GM12892 (cell line): ENCODE measurements at regions not wholly inside any gene's neighbourhood (a gene's known extent, or its start where the extent isn't known, plus 50 kb on each side); places are given as distances from the start of the nearest gene placed in this dataset.
A peak's percentile ranks its signal among the peaks of the same experiment; 100 is the strongest.
"Not testable (repeated sequence)": the region's sequence is repeated elsewhere in the genome, so short reads cannot be mapped to it uniquely, and the experiment has no call there.

ENCODE experiments used
- DNase-seq: peaks from one replicate; pipeline ENCODE4 v3.0.0; 2011; ENCODE audit not compliant: insufficient read length
- FAIRE-seq: peaks from 2 replicates; lab custom pipeline; 2011; peaks lifted over from hg19 to GRCh38; lab: Jason Lieb, UNC
- POLR2A ChIP-seq: IDR thresholded peaks from 2 replicates; pipeline ENCODE4 v1.6.1; 2011; ENCODE audit warnings: low read depth, low read length, control low read depth
- POLR2AphosphoS5 ChIP-seq: IDR thresholded peaks from 2 replicates; pipeline ENCODE4 v1.6.1; 2011; ENCODE audit warnings: low read depth, low read length, control low read depth
- TAF1 ChIP-seq: IDR thresholded peaks from 2 replicates; pipeline ENCODE4 v1.6.1; 2011; ENCODE audit warnings: low read depth, mild to moderate bottlenecking, control low read depth, low read length, borderline replicate concordance

- DNase-seq (no peak), FAIRE-seq (no peak)
- TF ChIP-seq TAF1 (no peak), POLR2A (no peak), POLR2AphosphoS5 (no peak)
Measured at GRCh38 chr10:28184810-28185209, 118.1 kb downstream of the MPP7 start.

GRCh38 chr10:28181478-28182096 is 121.3 kb downstream of the MPP7 start:
- DNase-seq = no peak
- TF ChIP-seq POLR2A (no peak), POLR2AphosphoS5 (no peak), TAF1 (no peak)
- no peak for FAIRE-seq

- TF ChIP-seq POLR2AphosphoS5 (no peak), TAF1 (no peak), POLR2A (no peak)
- DNase-seq (no peak), FAIRE-seq (no peak)
Measured at GRCh38 chr10:28180654-28181053, 122.2 kb downstream of the MPP7 start.

GRCh38 chr10:28179743-28180099 is 123.1 kb downstream of the MPP7 start:
- TF ChIP-seq TAF1 (no peak), POLR2AphosphoS5 (no peak), POLR2A (no peak)
- DNase-seq (no peak), FAIRE-seq (no peak)

- TF ChIP-seq TAF1 (no peak), POLR2AphosphoS5 (no peak), POLR2A (no peak)
Measured at GRCh38 chr10:28179006-28179742, 123.7 kb downstream of the MPP7 start.

GRCh38 chr10:28177944-28178637 is 124.8 kb downstream of the MPP7 start:
- no peak for FAIRE-seq
- TF ChIP-seq POLR2A = no peak
- no peak for TF ChIP-seq POLR2AphosphoS5
- no peak for TF ChIP-seq TAF1
- no peak for DNase-seq

More at GRCh38 chr10:28179006-28179742, 123.7 kb downstream of the MPP7 start:
- DNase-seq (no peak), FAIRE-seq (peak; percentile 36)

- DNase-seq, FAIRE-seq: not testable (repeated sequence)
Measured at GRCh38 chr10:28176498-28176897, 126.4 kb downstream of the MPP7 start.

GRCh38 chr10:28172223-28172610 is 130.6 kb downstream of the MPP7 start:
- DNase-seq (no peak), FAIRE-seq (no peak)
- TF ChIP-seq POLR2AphosphoS5 (no peak), TAF1 (no peak)

- TF ChIP-seq TAF1 = no peak
- no peak for TF ChIP-seq POLR2A
- TF ChIP-seq POLR2AphosphoS5 = no peak
- FAIRE-seq = no peak
Measured at GRCh38 chr10:28171468-28172222, 131.2 kb downstream of the MPP7 start.

GRCh38 chr10:28169525-28169924 is 133.3 kb downstream of the MPP7 start:
- TF ChIP-seq POLR2AphosphoS5 = no peak
- TF ChIP-seq POLR2A = no peak
- TF ChIP-seq TAF1 = no peak
- no peak for DNase-seq
- FAIRE-seq = no peak

More at GRCh38 chr10:28171468-28172222, 131.2 kb downstream of the MPP7 start:
- DNase-seq = no peak

GRCh38 chr10:28160866-28161405 is 141.9 kb downstream of the MPP7 start:
- no peak for TF ChIP-seq POLR2A
- no peak for TF ChIP-seq POLR2AphosphoS5
- TF ChIP-seq TAF1 = no peak
- no peak for FAIRE-seq
- no peak for DNase-seq
